Activated CD8-positive, alpha-beta memory T cell treated with anti-CD3 and anti-CD28 coated beads, Interleukin-2, amount 10 ng/mL, durations not matched to agents 7 days and 5 days (primary cell): ENCODE measurements at regions not wholly inside any gene's neighbourhood (a gene's known extent, or its start where the extent isn't known, plus 50 kb on each side); places are given as distances from the start of the nearest gene placed in this dataset.

Experiments
- ATAC-seq: fragments of 150-1000 bp; cut with Tn5 transposase; one replicate; pipeline ENCODE4 v1.10.0; 2021; ENCODE audit warnings: moderate library complexity
- CTCF ChIA-PET: fragments of 350-600 bp; sonication (Branson Sonifier 250); formaldehyde crosslinking; loops from one replicate; lab custom pipeline; 2021; ENCODE audit warnings: antibody characterized with exemption; lab: Charles Lee
- DNase-seq: peaks from one replicate; pipeline ENCODE4 v3.0.0-alpha.2; 2020
- H3K27ac Mint-ChIP-seq: one replicate; pipeline ENCODE4 v1.8.0; 2021; ENCODE audit warnings: mild to moderate bottlenecking, mixed read lengths
- H3K27me3 Mint-ChIP-seq: one replicate; pipeline ENCODE4 v1.8.0; 2021; ENCODE audit warnings: mixed read lengths
- H3K36me3 Mint-ChIP-seq: one replicate; pipeline ENCODE4 v1.8.0; 2021; ENCODE audit warnings: mild to moderate bottlenecking, mixed read lengths
- H3K4me1 Mint-ChIP-seq: one replicate; pipeline ENCODE4 v1.8.0; 2021; ENCODE audit warnings: mixed read lengths
- H3K4me3 Mint-ChIP-seq: one replicate; pipeline ENCODE4 v1.8.0; 2021; ENCODE audit warnings: mild to moderate bottlenecking, moderate library complexity, mixed read lengths
- H3K9me3 Mint-ChIP-seq: one replicate; pipeline ENCODE4 v1.8.0; 2022; ENCODE audit warnings: low read depth, mixed read lengths

GRCh38 chr10:81108516-81109199 lies 571.0 kb downstream of the SH2D4B start:
- CTCF ChIA-PET, result no interaction called here
- Mint-ChIP-seq H3K36me3 (no peaks in the 10 kb centered on the region), H3K4me1 (no peaks in the 10 kb centered on the region), H3K4me3 (no peak overlapping the region), H3K9me3 (no peaks in the 10 kb centered on the region), H3K27me3 (no peaks in the 10 kb centered on the region), H3K27ac (no peak overlapping the region)
- ATAC-seq, result no peak
- no peak for DNase-seq

GRCh38 chr10:81109200-81109752 lies 571.6 kb downstream of the SH2D4B start:
- ATAC-seq (no peak), DNase-seq (no peak)
- no peaks in the 10 kb centered on the region for H3K36me3 Mint-ChIP-seq
- no peak overlapping the region for H3K4me3 Mint-ChIP-seq
- no peak overlapping the region for H3K27ac Mint-ChIP-seq
- H3K4me1 Mint-ChIP-seq, result no peaks in the 10 kb centered on the region
- CTCF ChIA-PET, result no interaction called here
- H3K9me3 Mint-ChIP-seq, result no peaks in the 10 kb centered on the region
- H3K27me3 Mint-ChIP-seq, result no peaks in the 10 kb centered on the region

GRCh38 chr10:81116201-81116600 lies 578.5 kb downstream of the SH2D4B start:
- H3K9me3 Mint-ChIP-seq, result no peaks in the 10 kb centered on the region
- CTCF ChIA-PET, result no interaction called here
- H3K27ac Mint-ChIP-seq, result no peak overlapping the region
- H3K4me3 Mint-ChIP-seq, result no peak overlapping the region
- no peaks in the 10 kb centered on the region for H3K4me1 Mint-ChIP-seq
- H3K27me3 Mint-ChIP-seq, result no peaks in the 10 kb centered on the region
- H3K36me3 Mint-ChIP-seq, result no peaks in the 10 kb centered on the region
- no peak for ATAC-seq
- DNase-seq, result no peak

- no peak overlapping the region for H3K4me3 Mint-ChIP-seq
- H3K36me3 Mint-ChIP-seq, result no peaks in the 10 kb centered on the region
- no peaks in the 10 kb centered on the region for H3K4me1 Mint-ChIP-seq
- H3K9me3 Mint-ChIP-seq, result no peaks in the 10 kb centered on the region
- no peak overlapping the region for H3K27ac Mint-ChIP-seq
- H3K27me3 Mint-ChIP-seq, result no peaks in the 10 kb centered on the region
- CTCF ChIA-PET, result no interaction called here
- no peak for ATAC-seq
- no peak for DNase-seq
Measured at GRCh38 chr10:81116990-81117389, 579.3 kb downstream of the SH2D4B start.

GRCh38 chr10:81127931-81128330 lies 590.2 kb downstream of the SH2D4B start:
- H3K27me3 Mint-ChIP-seq, result no peaks in the 10 kb centered on the region
- H3K4me1 Mint-ChIP-seq, result no peaks in the 10 kb centered on the region
- H3K9me3 Mint-ChIP-seq, result no peaks in the 10 kb centered on the region
- CTCF ChIA-PET, result no interaction called here
- DNase-seq, result no peak
- no peak overlapping the region for H3K27ac Mint-ChIP-seq
- no peak overlapping the region for H3K4me3 Mint-ChIP-seq
- ATAC-seq, result no peak
- H3K36me3 Mint-ChIP-seq, result no peaks in the 10 kb centered on the region

GRCh38 chr10:81130014-81130413 lies 592.3 kb downstream of the SH2D4B start:
- ATAC-seq, result no peak

GRCh38 chr10:81135851-81136250 lies 598.1 kb downstream of the SH2D4B start:
- CTCF ChIA-PET, result no interaction called here
- no peak overlapping the region for H3K27ac Mint-ChIP-seq
- no peak for DNase-seq
- no peaks in the 10 kb centered on the region for H3K36me3 Mint-ChIP-seq
- H3K4me3 Mint-ChIP-seq, result no peak overlapping the region
- H3K4me1 Mint-ChIP-seq, result no peaks in the 10 kb centered on the region
- ATAC-seq, result no peak
- H3K9me3 Mint-ChIP-seq, result peaks cover 8% of the 10 kb centered on the region
- no peaks in the 10 kb centered on the region for H3K27me3 Mint-ChIP-seq

More at GRCh38 chr10:81130014-81130413, 592.3 kb downstream of the SH2D4B start:
- Mint-ChIP-seq H3K4me3 (no peak overlapping the region), H3K4me1 (no peaks in the 10 kb centered on the region), H3K27ac (no peak overlapping the region), H3K36me3 (no peaks in the 10 kb centered on the region), H3K27me3 (no peaks in the 10 kb centered on the region), H3K9me3 (no peaks in the 10 kb centered on the region)
- CTCF ChIA-PET, result no interaction called here
- DNase-seq, result no peak

GRCh38 chr10:81136261-81136660 lies 598.6 kb downstream of the SH2D4B start:
- Mint-ChIP-seq H3K9me3 (peaks cover 8% of the 10 kb centered on the region), H3K27ac (no peak overlapping the region), H3K36me3 (no peaks in the 10 kb centered on the region), H3K4me3 (no peak overlapping the region), H3K4me1 (no peaks in the 10 kb centered on the region), H3K27me3 (no peaks in the 10 kb centered on the region)
- no peak for ATAC-seq
- CTCF ChIA-PET, result no interaction called here
- DNase-seq, result no peak

GRCh38 chr10:81145975-81146374 lies 608.3 kb downstream of the SH2D4B start:
- Mint-ChIP-seq H3K36me3 (no peaks in the 10 kb centered on the region), H3K27ac (no peak overlapping the region), H3K4me3 (no peak overlapping the region), H3K27me3 (no peaks in the 10 kb centered on the region), H3K4me1 (no peaks in the 10 kb centered on the region), H3K9me3 (no peaks in the 10 kb centered on the region)
- DNase-seq (no peak), ATAC-seq (no peak)
- CTCF ChIA-PET, result no interaction called here

GRCh38 chr10:81146436-81146835 lies 608.7 kb downstream of the SH2D4B start:
- H3K4me1 Mint-ChIP-seq, result no peaks in the 10 kb centered on the region
- H3K9me3 Mint-ChIP-seq, result no peaks in the 10 kb centered on the region
- CTCF ChIA-PET, result no interaction called here
- no peaks in the 10 kb centered on the region for H3K27me3 Mint-ChIP-seq
- no peak overlapping the region for H3K27ac Mint-ChIP-seq
- no peak overlapping the region for H3K4me3 Mint-ChIP-seq
- no peak for DNase-seq
- no peak for ATAC-seq
- no peaks in the 10 kb centered on the region for H3K36me3 Mint-ChIP-seq

- no peaks in the 10 kb centered on the region for H3K4me1 Mint-ChIP-seq
- no peak overlapping the region for H3K27ac Mint-ChIP-seq
- CTCF ChIA-PET, result no interaction called here
- H3K9me3 Mint-ChIP-seq, result no peaks in the 10 kb centered on the region
- DNase-seq, result no peak
- ATAC-seq, result no peak
- H3K27me3 Mint-ChIP-seq, result no peaks in the 10 kb centered on the region
- no peaks in the 10 kb centered on the region for H3K36me3 Mint-ChIP-seq
- no peak overlapping the region for H3K4me3 Mint-ChIP-seq
Measured at GRCh38 chr10:81152656-81153055, 615.0 kb downstream of the SH2D4B start.

- H3K36me3 Mint-ChIP-seq, result no peaks in the 10 kb centered on the region
- ATAC-seq (no peak), DNase-seq (no peak)
- no peaks in the 10 kb centered on the region for H3K27me3 Mint-ChIP-seq
- no peak overlapping the region for H3K27ac Mint-ChIP-seq
- CTCF ChIA-PET, result no interaction called here
- H3K4me1 Mint-ChIP-seq, result no peaks in the 10 kb centered on the region
- no peak overlapping the region for H3K4me3 Mint-ChIP-seq
- no peaks in the 10 kb centered on the region for H3K9me3 Mint-ChIP-seq
Measured at GRCh38 chr10:81157681-81158080, 620.0 kb downstream of the SH2D4B start.

GRCh38 chr10:81177651-81178244 lies 640.0 kb downstream of the SH2D4B start:
- ATAC-seq, result no peak
- no peak for DNase-seq
- Mint-ChIP-seq H3K4me3 (no peak overlapping the region), H3K36me3 (no peaks in the 10 kb centered on the region), H3K27ac (no peak overlapping the region), H3K4me1 (no peaks in the 10 kb centered on the region), H3K9me3 (peaks cover 7% of the 10 kb centered on the region), H3K27me3 (no peaks in the 10 kb centered on the region)
- CTCF ChIA-PET, result no interaction called here

GRCh38 chr10:81179324-81179723 lies 641.6 kb downstream of the SH2D4B start:
- no peak overlapping the region for H3K27ac Mint-ChIP-seq
- no peak overlapping the region for H3K4me3 Mint-ChIP-seq
- DNase-seq, result no peak
- H3K9me3 Mint-ChIP-seq, result peaks cover 4% of the 10 kb centered on the region
- ATAC-seq, result no peak
- CTCF ChIA-PET, result interaction anchor here (1.6 kb wide), 2 partner anchors 479 to 518 kb away, joined by 4 to 5 read pairs; no protein-coding TSS in a partner anchor
- H3K36me3 Mint-ChIP-seq, result no peaks in the 10 kb centered on the region
- no peaks in the 10 kb centered on the region for H3K4me1 Mint-ChIP-seq
- H3K27me3 Mint-ChIP-seq, result no peaks in the 10 kb centered on the region
